Fibroblast of lung (primary cell): ENCODE measurements at regions not wholly inside any gene's neighbourhood (a gene's known extent, or its start where the extent isn't known, plus 50 kb on each side); places are given as distances from the start of the nearest gene placed in this dataset.

Experiments
- DNase-seq, 2 donors: peaks; one replicate each; pipeline versions ENCODE4 v3.0.0 to v3.0.0-alpha.2; 2010; ENCODE audit warnings: low read depth in 2 of 2
- H2AFZ ChIP-seq: 2 replicates; pipeline ENCODE4 v1.5.1; 2012; ENCODE audit warnings: low read length, control low read depth, inconsistent platforms
- H3K27ac ChIP-seq: 2 replicates; pipeline ENCODE4 v1.5.1; 2011; ENCODE audit warnings: low read length, control low read depth; ENCODE audit not compliant: insufficient read depth
- H3K27me3 ChIP-seq: 2 replicates; pipeline ENCODE4 v1.5.1; 2011; ENCODE audit warnings: mild to moderate bottlenecking, low read length; ENCODE audit not compliant: control insufficient read depth, insufficient read depth
- H3K36me3 ChIP-seq: 2 replicates; pipeline ENCODE4 v1.5.1; 2011; ENCODE audit warnings: low read length; ENCODE audit not compliant: control insufficient read depth, insufficient read depth
- H3K4me1 ChIP-seq: 2 replicates; pipeline ENCODE4 v1.5.1; 2011; ENCODE audit warnings: low read length; ENCODE audit not compliant: control insufficient read depth, insufficient read depth; ENCODE audit errors: extremely low read depth
- H3K4me2 ChIP-seq: 2 replicates; pipeline ENCODE4 v1.5.1; 2011; ENCODE audit warnings: low read length, control low read depth; ENCODE audit not compliant: insufficient read depth; ENCODE audit errors: extremely low read depth
- H3K4me3 ChIP-seq, 4 experiments: fragments of 200-600 bp in 1 of 4; sonication (generic) in 1 of 4; replicated peaks in 1 of 4; 2 replicates each; pipeline ENCODE4 v1.5.1; 2011 to 2016; ENCODE audit warnings: low read length in 4 of 4, low read depth in 3 of 4, mild to moderate bottlenecking in 3 of 4, control low read depth in 2 of 4, inconsistent platforms in 1 of 4, mixed read lengths in 1 of 4; ENCODE audit not compliant: insufficient read depth in 1 of 4; ENCODE audit errors: control extremely low read depth in 1 of 4
- H3K79me2 ChIP-seq: 2 replicates; pipeline ENCODE4 v1.5.1; 2012; ENCODE audit warnings: mild to moderate bottlenecking, low read length, inconsistent platforms; ENCODE audit not compliant: control insufficient read depth, insufficient read depth
- H3K9ac ChIP-seq: 2 replicates; pipeline ENCODE4 v1.5.1; 2011; ENCODE audit warnings: mild to moderate bottlenecking, low read length, control low read depth; ENCODE audit not compliant: insufficient read depth
- H3K9me3 ChIP-seq: 2 replicates; pipeline ENCODE4 v1.5.1; 2012; ENCODE audit warnings: low read depth, low read length; ENCODE audit not compliant: control insufficient read depth, insufficient read depth
- H4K20me1 ChIP-seq: 2 replicates; pipeline ENCODE4 v1.5.1; 2011; ENCODE audit warnings: low read length; ENCODE audit not compliant: control insufficient read depth, insufficient read depth; ENCODE audit errors: extremely low read depth
- EZH2 ChIP-seq: IDR thresholded peaks from 2 replicates; pipeline ENCODE4 v1.5.1; 2012; ENCODE audit warnings: low read length, control low read depth, mild to moderate bottlenecking; ENCODE audit errors: missing control alignments
- TF ChIP-seq, protein P1 (sequence below), 2 donors: IDR thresholded peaks in 1 of 2; conservative IDR thresholded peaks in 1 of 2; 1 replicate in 1 of 2; 2 replicates in 1 of 2; pipeline ENCODE4 v1.5.1; 2011 to 2012; ENCODE audit warnings: low read length in 2 of 2, control low read depth in 1 of 2, inconsistent platforms in 1 of 2, low read depth in 1 of 2, mild to moderate bottlenecking in 1 of 2

DNA sequence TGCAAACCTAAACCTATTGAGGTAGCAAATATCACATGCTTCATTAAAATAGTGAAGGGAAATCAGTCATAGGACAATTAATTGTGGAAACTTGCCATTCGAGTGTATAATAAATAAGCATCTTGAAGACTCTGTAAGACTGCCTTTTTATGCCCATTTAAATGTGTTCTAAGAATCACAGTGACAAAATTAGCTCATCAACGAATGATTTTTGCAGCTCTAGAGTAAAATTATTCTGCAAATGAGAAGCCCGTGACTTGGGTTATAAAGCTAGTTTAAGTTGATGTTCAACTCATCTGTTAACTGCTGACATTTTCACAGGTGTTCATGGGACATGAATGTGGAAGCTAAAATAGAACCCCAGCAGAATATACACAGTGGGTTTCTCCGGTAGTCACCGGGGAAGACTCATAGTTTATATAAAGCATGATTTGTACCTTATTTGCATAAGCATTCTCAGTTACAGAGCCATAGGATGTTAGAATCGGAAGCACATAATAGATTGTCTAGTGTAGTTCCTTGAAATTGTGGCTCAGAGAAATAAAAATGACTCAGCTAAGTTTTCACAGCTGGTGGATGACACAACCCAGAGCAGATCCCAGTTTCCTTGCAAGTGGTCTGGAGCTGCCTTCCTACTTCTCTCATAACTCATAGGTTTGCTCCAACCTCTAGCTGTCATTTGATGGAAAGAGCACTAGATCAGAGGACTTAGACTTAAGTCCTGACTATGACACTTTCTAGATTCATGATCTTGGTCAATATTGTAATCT lies 107.3 kb downstream of the UCHL5 start:
- no peak overlapping the region for H3K9ac ChIP-seq
- no peak overlapping the region for H3K27ac ChIP-seq
- H3K4me1 ChIP-seq: no peaks in the 10 kb centered on the region
- TF ChIP-seq, protein P1, sequence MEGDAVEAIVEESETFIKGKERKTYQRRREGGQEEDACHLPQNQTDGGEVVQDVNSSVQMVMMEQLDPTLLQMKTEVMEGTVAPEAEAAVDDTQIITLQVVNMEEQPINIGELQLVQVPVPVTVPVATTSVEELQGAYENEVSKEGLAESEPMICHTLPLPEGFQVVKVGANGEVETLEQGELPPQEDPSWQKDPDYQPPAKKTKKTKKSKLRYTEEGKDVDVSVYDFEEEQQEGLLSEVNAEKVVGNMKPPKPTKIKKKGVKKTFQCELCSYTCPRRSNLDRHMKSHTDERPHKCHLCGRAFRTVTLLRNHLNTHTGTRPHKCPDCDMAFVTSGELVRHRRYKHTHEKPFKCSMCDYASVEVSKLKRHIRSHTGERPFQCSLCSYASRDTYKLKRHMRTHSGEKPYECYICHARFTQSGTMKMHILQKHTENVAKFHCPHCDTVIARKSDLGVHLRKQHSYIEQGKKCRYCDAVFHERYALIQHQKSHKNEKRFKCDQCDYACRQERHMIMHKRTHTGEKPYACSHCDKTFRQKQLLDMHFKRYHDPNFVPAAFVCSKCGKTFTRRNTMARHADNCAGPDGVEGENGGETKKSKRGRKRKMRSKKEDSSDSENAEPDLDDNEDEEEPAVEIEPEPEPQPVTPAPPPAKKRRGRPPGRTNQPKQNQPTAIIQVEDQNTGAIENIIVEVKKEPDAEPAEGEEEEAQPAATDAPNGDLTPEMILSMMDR (conservative IDR thresholded peaks at IDR 0.05 in 1 of 2, IDR thresholded peaks at IDR 0.05 in 1 of 2; ENCODE audit: low read depth in 1 of 2, low read length in 2 of 2): no peak
- no peak for TF ChIP-seq EZH2
- no peaks in the 10 kb centered on the region for H3K27me3 ChIP-seq
- no peak overlapping the region for H3K4me3 ChIP-seq
- H2AFZ ChIP-seq: no peak overlapping the region
- H3K4me2 ChIP-seq: peak overlapping the region; percentile 57
- no peaks in the 10 kb centered on the region for H4K20me1 ChIP-seq
- no peaks in the 10 kb centered on the region for H3K79me2 ChIP-seq
- H3K36me3 ChIP-seq: no peaks in the 10 kb centered on the region
- no peaks in the 10 kb centered on the region for H3K9me3 ChIP-seq
- DNase-seq: peak; percentile 89 to 98

- Histone ChIP-seq H3K27ac (no peak overlapping the region), H4K20me1 (no peaks in the 10 kb centered on the region), H3K79me2 (no peaks in the 10 kb centered on the region), H3K9me3 (no peaks in the 10 kb centered on the region), H3K4me1 (no peaks in the 10 kb centered on the region), H3K4me2 (no peak overlapping the region), H3K27me3 (no peaks in the 10 kb centered on the region), H3K4me3 (no peak overlapping the region), H2AFZ (no peak overlapping the region), H3K9ac (no peak overlapping the region), H3K36me3 (no peaks in the 10 kb centered on the region)
- DNase-seq: peak; percentile 17 to 77
- TF ChIP-seq, protein P1 (conservative IDR thresholded peaks at IDR 0.05 in 1 of 2, IDR thresholded peaks at IDR 0.05 in 1 of 2; ENCODE audit: low read depth in 1 of 2, low read length in 2 of 2): no peak
- no peak for TF ChIP-seq EZH2
Measured at GRCh38 chr1:192952646-192953045, 106.5 kb downstream of the UCHL5 start.

DNA sequence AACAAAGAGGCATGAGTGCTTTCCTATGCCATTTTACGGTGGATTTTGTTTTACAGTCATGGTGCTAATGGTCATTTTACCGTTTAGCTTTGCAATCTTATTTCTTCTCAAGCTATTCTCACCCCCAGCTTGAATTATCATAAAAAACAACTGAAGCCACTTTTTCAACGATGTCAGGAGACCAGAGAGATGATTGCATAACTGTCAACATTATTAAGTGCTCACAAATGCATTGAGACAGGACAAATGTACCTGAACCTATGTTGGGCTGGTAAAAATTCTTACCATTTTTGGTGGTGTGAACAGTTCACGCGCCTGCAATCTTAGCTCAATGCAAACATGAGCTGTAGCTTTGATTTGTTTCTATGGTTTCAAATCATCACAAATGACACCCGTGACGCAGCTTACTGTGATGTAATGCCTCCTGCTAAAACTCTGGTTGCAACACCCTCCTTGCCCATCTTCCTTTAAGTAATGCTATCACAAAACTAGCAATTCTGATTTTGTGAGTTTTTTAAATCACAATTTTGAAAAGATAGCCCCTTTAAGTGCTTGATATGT lies 104.4 kb downstream of the UCHL5 start:
- H3K9me3 ChIP-seq: no peaks in the 10 kb centered on the region
- no peaks in the 10 kb centered on the region for H3K4me1 ChIP-seq
- no peak overlapping the region for H2AFZ ChIP-seq
- no peaks in the 10 kb centered on the region for H3K79me2 ChIP-seq
- DNase-seq: peak in 1 of 2 donors; percentile 19
- H3K36me3 ChIP-seq: no peaks in the 10 kb centered on the region
- no peak overlapping the region for H3K4me3 ChIP-seq
- H3K4me2 ChIP-seq: no peak overlapping the region
- H3K27me3 ChIP-seq: no peaks in the 10 kb centered on the region
- no peak overlapping the region for H3K27ac ChIP-seq
- no peak overlapping the region for H3K9ac ChIP-seq
- TF ChIP-seq EZH2: no peak
- no peaks in the 10 kb centered on the region for H4K20me1 ChIP-seq
